ENCODE measurements at regions not wholly inside any gene's neighbourhood (a gene's known extent, or its start where the extent isn't known, plus 50 kb on each side); places are given as distances from the start of the nearest gene placed in this dataset.

DNA sequence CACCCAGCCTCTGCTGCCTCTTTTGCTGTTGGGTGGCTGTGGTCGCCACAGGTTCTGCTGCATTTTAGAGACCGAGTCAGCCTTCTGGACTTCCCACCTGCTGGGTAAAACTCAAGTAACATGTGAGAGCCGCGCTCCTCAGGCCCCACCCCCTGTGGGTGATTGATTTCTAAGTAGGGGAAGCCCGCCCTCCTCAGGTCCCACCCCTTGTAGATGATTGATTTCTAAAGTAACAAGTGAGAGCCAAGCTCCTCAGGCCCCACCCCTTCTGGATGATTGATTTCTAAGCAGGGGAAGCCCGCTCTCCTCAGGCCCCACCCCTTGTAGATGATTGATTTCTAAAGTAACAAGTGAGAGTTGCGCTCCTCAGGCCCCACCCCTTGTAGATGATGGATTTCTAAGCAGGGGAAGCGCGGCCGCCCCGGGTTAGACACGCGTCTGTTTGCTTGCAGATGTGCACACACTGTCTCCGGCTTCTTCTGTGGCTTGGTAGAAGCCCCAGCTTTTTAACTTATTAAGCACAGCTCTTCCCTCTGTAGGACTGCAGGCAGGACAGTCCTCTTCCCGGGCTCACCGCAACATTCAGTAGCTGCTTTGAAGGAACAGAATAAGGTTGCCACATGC is 83.4 kb downstream of the FAM43A start:
- DNase-seq, result peak; percentile 97

DNA sequence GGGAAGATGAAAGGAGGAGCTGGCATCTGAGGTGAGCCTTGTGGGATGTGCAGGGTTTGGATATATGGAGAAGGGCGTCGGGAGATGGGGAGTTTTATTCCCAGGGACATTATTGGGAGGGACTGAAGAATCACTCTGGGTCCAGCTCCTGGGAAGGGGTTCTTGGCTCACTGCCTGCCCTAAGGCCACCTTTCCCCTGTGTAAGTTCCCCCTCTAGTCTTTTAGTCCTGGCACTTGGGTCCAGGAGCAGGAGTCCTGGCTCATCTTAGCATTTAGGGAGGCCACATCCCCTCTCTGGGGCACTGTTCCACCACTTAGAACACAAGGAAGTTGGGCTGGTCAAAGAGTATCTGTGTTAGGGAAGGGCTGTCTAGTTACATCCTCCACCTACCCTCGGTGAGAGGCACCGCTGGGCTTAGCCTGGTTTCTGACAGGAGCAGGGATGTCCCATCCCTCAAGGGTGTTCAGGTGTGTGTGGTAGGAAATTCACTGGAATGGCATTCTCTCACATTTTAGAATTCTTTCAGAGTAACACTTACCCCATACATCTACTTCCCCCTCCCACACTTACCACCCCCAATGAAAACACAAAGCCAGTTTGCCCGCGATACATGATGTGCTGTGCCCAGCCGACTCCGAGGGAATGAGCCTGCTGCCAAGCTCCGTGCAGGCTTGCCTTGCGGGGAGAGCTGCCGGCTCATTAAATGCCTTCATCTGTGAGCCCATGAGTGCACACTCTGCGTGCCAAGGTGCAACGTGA is 86.7 kb downstream of the FAM43A start:
- no peak for DNase-seq

DNA sequence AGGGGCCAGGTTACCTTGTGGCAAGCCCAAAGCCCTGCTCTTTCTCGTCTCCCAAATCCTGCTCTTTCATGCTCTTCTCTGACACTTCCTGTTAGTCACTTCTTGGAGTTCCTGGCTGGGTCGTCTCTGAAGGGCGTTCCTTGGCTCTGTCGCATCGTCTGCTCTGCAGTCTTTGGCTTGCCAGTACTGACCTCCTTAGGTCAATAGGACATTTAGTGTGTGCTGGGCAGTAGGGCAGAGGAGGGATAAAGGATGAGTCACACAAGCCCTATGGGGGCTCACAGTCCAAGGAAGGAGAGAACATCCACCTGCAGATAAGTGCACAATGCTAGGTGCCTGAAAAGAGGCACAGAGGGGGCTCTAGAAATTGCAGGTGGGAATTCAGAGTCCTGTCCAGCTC is 87.5 kb downstream of the FAM43A start:
- no peak for DNase-seq

DNA sequence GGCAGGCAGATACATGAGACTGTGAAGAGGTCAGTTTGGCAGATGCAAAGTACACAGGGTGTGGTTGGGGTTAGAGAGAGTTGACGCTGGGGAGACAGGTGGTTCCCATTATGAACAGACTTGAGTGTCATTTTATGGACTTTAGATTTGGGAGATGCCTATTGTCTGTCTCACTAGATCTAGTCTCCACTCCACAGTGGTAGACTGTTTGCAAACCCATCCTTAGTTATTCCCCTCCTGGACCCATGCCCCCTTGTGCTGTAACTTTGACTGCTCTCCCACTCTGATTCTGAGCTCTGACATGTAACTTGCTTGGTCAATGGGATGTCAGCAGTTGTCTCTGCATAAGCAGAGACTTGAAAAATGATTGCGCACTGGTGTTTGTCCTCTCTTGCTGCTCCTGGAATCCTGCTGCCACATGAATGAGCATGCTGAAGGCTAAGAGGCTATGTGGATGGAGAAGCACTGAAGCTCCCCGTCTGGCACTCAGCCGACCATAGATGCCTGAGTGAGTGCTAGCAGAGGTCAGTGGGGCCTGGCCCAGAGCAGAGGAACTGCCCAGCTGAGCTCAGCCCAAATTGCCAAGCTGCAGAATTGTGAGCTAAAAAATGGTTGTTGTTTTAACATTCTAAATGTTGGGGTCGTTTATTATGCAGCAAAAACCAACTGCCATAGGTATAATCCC is 88.2 kb downstream of the FAM43A start:
- DNase-seq, result peak; percentile 22

DNA sequence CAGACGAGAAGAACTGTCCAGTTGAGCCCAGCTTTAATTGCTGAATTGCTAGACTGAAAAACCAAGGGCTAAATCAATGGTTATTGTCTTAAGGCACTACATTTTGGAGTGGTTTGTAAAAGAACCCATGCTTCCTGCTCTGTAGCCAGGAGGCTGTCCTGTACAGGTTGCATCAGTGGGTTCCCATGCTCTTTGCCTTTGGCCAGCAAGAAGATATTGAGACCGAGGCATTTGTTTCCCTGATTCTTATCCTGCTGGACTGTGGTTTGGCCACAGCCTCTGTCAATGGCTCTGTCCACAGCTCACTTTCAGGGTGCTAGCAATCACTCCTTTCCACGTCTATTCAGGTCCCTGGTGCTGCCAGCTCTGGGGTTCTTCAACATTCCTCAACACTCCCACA is 89.6 kb downstream of the FAM43A start:
- no peak for DNase-seq

DNA sequence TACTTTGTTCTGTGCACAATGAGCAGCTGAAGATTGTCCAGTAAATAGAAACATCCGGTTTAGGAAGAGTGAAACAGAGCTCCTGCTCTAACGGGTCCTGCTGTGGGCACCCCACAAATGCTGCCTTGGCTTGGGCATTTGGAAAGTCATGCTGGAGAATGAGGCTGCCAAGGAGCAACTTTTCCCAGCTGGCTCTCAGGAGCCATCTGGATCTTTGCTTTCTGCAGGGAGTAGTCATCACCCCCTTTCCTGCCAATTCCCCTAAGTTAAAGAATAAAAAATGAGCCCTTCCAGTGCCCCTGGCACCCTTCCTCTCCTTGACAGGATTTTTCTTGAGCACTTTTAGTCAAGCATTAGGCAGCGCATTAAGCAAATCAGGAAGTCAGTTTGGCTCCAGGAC is 90.0 kb downstream of the FAM43A start:
- no peak for DNase-seq

DNA sequence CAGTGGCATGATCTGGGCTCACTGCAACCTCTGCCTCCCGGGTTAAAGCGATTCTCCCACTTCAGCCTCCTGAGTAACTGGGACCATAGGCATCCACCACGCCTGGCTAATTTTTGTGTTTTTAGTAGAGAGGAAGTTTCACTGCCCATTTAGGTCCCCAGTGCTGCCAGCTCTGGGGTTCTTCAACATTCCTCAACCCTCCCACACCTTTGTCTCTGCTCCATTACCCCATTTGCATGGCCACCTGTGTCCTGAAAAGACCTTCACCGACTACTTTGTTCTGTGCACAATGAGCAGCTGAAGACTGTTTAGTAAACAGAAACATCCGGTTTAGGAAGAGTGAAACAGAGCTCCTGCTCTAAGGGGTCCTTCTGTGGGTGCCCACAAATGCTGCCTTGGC is 92.0 kb downstream of the FAM43A start:
- DNase-seq, result no peak

DNA sequence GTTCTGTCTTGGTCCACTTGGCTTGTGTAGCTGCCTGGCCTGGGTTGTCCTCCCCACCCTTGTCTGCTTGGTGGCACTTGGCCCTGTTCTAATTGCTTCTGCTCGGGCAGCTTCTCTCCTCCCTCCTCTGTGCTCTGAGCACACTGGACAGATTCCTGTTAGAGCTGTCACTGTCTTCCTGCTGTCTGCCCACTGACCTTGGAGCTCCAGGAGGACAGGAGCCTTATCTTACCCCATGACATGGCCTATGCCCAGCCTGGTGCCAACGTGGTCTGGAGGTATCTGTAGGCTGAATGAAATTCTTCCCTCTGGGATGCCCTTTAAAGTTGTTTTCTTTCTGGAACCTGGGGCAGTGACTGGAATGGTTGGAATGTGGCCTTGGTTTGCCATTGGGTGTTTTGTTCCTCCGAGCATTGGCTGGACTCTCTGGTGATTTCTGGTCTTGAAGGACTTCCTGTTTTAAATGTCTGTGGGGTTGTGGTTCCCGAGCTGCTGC is 94.1 kb downstream of the FAM43A start:
- DNase-seq, result no peak

DNA sequence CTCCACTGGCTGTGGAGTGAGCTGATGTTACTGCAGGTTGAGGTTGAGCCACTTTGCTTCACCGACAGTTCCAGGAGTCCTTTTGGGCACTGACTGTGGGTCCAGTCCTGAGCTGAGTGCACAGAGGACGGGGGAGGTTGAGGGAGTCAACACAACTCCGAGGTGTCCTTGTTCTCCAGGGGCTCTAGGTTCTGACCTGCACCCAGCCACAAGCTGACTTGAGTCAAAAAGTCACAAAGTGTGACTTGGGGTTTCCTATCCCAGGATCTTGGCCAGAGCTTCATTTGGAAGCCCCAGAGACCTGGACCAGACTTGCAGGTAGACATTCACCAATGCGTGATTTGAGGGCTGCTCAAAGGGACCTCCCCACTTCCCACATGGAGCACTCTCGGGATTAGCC is 95.0 kb downstream of the FAM43A start:
- DNase-seq, result no peak

DNA sequence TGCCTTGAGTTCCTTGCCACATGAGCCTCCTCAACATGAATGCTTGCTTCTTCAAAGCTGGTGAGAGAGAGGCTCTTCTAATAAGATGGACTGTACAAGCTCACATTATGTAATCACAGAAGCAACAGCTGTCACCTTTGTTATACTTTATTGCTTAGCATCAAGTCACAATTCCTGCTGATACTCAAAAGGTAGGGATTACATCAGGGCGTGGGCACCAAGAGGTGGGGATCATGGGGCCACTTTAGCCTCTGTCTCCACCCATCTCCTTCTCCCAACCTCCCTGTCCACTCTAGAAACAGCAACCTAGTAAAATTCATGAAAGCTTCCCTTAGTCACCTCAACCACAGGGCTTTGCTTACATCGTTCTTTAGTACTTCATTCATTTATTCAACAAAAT is 95.9 kb downstream of the FAM43A start:
- DNase-seq, result no peak

DNA sequence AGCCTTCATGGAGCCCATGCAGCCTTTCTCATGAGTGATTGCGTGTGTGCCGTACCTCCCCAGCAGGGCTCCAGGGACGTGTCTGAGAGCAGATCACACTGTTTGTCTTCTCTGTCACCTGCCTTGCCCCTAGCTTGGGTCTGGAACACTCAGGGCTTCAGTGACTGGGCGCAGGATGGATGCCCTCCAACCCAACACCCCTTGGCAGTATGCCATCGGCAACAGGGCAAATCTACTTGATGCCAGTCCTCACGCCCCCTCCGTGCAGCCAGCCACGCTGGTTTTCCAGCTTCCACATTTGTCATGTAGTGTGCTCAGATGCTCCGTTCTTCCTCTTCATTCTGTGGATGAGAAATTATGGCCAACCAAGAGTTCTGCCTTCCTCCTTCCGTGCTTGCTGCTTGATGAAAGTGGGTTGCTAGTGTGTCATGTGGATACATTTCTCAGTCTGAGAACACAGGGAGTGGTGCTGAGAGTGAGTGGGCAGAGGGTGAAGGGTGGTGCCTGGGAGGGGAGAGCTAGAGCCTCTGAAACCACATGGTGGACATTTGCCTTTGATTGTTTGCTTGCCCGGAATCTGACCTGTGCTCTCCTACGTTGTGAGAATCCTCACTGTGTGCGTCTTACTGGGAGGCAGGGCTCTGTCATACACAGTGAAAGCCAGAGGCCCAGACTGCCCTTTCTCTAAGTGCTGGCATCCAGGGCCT is 97.2 kb downstream of the FAM43A start:
- DNase-seq, result no peak

DNA sequence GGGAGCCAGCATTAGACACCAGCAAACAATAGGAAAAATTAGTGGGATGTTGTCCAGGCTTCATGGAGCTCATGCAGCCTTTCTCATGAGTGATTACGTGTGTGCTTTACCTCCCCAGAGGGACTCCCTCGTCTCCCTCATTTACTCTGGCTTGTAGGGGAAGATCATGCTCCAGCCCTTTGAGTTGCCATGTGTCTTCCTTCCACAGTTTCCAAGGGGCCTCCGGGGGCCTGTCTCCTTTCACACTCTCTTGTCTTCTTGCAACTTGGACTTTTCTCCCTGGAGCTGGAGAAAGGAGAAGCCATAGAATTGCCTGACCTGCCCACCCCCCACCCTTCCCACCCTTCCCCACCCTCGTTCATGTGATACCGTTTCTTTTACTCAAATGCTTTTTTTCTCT is 98.7 kb downstream of the FAM43A start:
- DNase-seq, result no peak

DNA sequence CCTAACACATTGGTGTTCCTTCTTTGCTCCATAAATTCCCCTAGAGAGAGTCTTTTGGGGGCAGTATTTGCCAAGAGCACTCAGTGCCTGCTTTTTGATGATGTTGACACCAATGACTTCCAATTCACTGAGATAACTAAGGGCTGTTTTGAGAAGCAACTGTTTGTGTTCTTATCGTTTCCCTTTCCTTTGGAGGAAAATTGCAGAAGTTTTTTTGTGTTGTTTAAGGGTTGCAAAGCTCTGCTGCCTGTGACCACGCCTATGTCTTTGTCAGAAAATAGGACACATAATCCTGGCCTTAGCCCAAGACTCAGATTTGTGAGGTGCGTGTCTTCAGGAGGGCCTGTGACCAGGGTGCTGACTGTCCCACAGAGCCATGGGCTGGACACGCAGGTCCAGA is 99.6 kb downstream of the FAM43A start:
- DNase-seq, result no peak

DNA sequence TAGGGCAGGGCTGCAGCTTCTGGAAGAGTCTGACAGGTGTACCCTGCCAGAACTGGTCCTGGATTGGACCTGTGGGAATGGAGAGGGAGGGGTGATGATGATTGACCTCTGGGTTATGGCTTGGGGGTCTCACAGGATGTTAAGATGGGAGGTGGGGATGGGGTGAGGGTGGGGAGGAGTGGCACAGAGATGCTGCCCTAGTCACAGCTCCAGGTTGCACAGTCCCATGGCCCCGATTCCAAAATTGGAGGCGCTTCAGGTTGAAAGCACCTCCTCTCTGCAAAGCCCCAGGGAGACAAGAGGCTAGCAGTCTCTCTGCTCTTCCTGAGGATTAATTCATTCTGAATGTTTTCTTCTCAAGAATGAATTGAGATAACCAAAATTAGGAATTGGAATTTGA is 101.4 kb downstream of the FAM43A start:
- no peak for DNase-seq

DNA sequence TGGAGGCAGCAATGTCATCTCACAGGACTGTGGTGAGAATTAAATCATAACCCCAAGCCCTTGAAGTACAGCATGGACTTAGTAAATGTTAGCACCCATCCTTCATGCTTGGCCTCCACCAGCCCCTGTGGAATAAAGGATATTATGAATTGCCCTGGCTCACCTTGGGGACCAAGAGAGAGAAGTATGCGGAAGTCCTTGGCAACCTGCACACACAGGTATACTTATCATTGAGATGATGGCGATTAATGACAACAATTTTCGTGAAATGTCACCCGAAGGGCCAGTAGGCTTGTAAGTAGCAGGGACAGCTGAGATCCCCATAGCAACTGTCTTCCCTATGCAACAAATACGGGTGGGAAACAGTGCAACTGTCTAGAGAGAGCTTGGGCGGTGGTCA is 102.0 kb downstream of the FAM43A start:
- DNase-seq, result no peak

DNA sequence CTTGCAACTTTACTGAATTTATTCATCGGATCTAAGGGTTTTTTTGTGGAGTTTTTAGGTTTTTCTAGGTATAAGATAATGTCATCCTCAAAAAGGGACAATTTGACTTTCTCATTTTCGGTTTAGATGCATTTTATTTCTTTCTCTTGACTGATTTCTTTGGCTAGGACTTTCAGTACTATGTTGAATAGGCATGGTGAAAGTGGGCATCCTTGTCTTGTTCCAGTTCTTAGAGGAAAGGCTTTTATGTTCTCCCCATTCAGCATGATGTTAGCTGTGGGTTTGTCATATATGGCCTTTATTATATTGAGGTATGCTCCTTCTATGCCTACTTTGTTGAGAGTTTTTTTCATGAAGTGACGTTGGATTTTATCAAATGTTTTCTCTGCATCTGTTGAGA is 106.7 kb downstream of the FAM43A start:
- no peak for DNase-seq

DNA sequence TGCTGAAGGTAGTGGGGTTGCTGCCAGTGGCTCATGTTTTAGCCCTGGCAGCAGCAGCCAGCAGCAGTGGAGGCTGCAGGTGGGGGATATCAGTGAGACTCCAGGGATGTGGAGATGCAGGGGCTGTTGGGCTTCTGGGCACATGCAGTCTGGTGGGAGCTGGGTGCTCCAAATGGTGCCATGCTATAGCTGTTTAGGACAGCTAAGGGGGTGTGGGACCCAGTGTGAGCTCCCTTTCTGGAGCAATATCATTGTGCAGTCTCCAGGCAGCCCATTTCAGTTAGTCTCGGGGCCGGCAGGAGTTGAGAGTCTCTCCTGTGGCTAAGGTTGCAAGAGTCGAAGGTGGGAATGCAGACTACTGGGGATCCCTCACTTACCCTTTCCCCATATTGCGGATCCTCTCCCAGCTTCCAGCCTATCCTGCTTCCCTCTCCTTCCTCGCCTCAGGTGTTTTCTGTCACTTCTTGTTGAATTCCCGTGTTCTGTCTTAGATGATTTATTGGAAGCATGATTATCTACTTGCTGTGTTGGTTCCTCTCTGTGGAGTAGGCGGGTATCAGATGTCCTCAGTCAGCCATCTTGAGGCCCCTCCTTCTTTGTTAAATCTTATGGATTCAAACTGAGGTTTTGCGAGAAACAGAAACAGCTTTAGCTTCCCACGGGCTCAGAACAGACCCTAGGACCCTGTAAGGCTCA is 112.0 kb downstream of the FAM43A start:
- no peak for DNase-seq

DNA sequence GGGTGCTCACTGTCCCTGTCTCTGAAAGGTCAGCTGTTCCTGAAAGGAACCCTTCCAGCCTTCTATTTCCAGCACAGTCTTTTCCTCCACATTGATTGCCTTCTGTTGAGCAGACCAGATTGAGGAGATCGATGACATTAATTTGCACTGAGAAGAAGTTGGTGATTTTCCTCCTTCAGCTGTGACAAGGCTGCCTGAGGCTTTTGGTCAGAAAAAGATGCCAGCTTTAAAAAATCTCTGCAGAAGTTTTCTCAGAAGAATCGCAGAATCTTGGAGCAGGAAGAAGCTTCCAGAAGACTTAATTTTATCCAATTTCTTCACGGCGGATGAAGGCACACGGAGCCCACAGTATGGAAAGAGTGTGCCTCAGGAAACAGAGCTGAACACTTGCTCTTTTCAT is 112.8 kb downstream of the FAM43A start:
- DNase-seq, result no peak

DNA sequence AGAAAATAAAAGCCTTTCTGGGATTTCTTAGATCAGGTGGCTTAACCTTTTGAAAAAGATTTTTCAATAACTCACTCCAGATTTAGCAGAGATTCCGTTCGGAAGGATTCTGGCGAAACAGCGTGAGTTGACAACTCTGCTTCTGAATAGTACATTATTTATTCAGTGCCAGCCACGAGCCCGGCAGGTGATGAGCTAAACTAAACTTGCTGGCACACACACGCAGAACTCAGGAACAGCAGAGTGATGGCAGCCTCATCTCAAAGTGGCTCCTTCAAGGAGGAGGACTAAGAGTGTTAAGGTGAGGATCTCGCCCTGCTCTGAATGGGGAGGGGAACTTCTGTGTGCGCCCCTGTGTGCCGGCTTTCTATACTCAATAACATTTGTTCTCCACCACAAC is 114.3 kb downstream of the FAM43A start:
- DNase-seq, result no peak

DNA sequence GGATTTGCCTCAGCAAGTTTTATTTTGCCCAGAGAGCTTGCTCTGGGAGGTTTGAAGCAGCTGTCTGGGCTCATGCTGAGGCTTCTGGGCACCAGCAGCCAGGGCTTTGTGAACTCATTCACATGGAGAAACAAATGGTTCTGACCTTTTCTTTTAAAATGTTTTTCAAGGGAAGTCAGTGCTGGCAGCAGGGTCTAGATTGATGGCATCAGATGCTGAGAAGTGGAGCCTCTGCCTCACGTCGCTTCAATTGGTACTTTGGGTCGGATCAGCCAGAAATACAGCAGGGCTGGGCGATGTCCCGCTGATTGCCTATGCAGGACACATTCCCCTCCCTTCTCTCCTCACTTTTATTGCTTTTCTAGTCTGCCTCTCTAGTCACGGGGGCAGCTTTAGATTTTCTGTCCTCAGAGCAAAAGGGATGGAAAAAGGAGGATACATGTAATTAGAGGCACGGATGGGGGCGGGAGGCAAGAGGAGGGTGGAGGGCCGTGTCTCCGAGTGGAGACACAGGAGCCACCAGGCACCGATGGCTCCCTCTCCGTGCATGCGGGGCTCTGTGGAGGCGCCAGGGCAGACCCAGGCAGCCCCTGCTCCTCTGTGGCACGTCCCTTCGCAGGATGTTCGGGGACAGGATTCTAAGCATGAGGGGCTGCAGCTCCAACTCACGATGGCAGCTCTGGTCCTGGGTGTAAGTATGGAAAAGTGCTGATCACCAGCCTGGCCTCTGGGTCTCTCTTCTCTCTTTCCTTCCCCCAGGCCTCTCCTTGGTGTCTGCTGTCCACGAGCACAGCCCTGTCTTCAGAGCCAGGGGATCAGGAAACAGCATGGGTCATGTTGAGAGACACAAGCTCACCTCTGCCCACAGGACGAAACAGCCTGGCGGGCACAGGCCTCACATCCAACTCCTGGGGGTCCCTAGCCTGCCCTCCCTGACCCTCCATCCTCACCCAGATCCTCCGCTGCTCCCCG is 116.1 kb downstream of the FAM43A start:
- DNase-seq, result no peak

DNA sequence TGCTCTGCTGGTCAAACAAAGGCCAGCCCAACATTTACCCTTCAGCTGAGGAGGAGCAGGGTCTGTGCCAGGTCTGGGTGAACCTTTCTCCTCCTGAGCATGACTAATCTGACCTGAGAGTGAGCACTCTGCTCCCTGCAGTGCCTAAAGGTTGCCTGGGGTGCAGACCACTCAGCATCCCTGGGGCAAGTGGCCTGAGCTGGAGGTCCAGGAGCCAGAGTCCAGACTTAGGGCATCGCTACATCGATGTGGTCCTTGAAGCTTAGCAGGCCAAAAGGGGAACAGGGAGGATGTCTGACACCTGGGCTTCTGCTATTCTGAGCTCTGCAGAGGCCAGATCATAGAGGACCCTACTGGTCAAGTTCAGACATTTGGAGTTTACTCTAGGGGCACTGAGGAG is 119.1 kb downstream of the FAM43A start:
- DNase-seq, result no peak
